ENCODE measurements at regions not wholly inside any gene's neighbourhood (a gene's known extent, or its start where the extent isn't known, plus 50 kb on each side); places are given as distances from the start of the nearest gene placed in this dataset.

DNA sequence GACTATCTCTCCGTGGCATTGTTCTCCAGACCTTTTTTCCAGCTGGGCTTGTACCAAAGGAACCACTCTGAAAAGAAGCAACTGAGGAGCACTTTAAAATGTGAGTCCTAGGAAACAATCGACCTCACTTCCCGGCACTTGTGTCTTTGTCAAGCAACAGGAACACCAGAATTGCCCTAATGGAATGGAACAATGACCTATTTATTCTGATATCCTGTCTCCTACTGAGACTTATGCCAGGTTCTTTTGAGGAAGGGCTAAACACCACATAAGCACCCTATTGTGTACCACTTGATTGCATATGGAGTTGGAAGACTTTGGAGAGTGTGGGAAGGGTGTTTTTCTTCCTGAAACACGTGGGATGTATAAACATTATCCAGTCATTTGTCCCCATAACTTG lies 56.8 kb upstream of the TGFBR2 start:
- Histone ChIP-seq H4K20me1 (ENCODE audit: low read depth, low read length) (no peaks in the 10 kb centered on the region), H3K36me3 (ENCODE audit: low read length) (no peaks in the 10 kb centered on the region), H3K9me2 (replicated peaks; ENCODE audit: insufficient read depth, low read length) (no peaks in the 10 kb centered on the region), H3K27ac (ENCODE audit: low read depth, low read length) (no peak overlapping the region), H2AFZ (ENCODE audit: low read depth, low read length, severe bottlenecking) (no peak overlapping the region), H3K27me3 (ENCODE audit: low read length) (no peaks in the 10 kb centered on the region), H3K9ac (ENCODE audit: low read length) (no peak overlapping the region), H3K4me3 (ENCODE audit: insufficient read depth, low read length, poor library complexity, severe bottlenecking) (no peak overlapping the region), H3K79me2 (ENCODE audit: insufficient read depth, low read length) (no peaks in the 10 kb centered on the region), H3K4me2 (ENCODE audit: low read depth, low read length, poor library complexity, severe bottlenecking) (no peak overlapping the region), H3F3A (ENCODE audit: insufficient read depth) (no peaks in the 10 kb centered on the region), H3K9me3 (ENCODE audit: insufficient read depth, low read length) (no peaks in the 10 kb centered on the region)
- TF ChIP-seq EZH2phosphoT487 (conservative IDR thresholded peaks at IDR 0.05; ENCODE audit: low read length) (no peak), CTCF (IDR thresholded peaks at IDR 0.05; ENCODE audit: insufficient read depth, low read length, poor library complexity, severe bottlenecking) (no peak)

- H3K9me2 ChIP-seq (replicated peaks; ENCODE audit: insufficient read depth, low read length): no peaks in the 10 kb centered on the region
- H3K9ac ChIP-seq (ENCODE audit: low read length): no peak overlapping the region
- TF ChIP-seq CTCF (IDR thresholded peaks at IDR 0.05; ENCODE audit: insufficient read depth, low read length, poor library complexity, severe bottlenecking): no peak
- TF ChIP-seq EZH2phosphoT487 (conservative IDR thresholded peaks at IDR 0.05; ENCODE audit: low read length): no peak
- no peaks in the 10 kb centered on the region for H3K79me2 ChIP-seq (ENCODE audit: insufficient read depth, low read length)
- H3K4me2 ChIP-seq (ENCODE audit: low read depth, low read length, poor library complexity, severe bottlenecking): no peak overlapping the region
- no peaks in the 10 kb centered on the region for H3K27me3 ChIP-seq (ENCODE audit: low read length)
- H3K4me3 ChIP-seq (ENCODE audit: insufficient read depth, low read length, poor library complexity, severe bottlenecking): no peak overlapping the region
- no peak overlapping the region for H2AFZ ChIP-seq (ENCODE audit: low read depth, low read length, severe bottlenecking)
- no peaks in the 10 kb centered on the region for H3K9me3 ChIP-seq (ENCODE audit: insufficient read depth, low read length)
- H4K20me1 ChIP-seq (ENCODE audit: low read depth, low read length): no peaks in the 10 kb centered on the region
- H3F3A ChIP-seq (ENCODE audit: insufficient read depth): no peaks in the 10 kb centered on the region
- H3K36me3 ChIP-seq (ENCODE audit: low read length): no peaks in the 10 kb centered on the region
- no peak overlapping the region for H3K27ac ChIP-seq (ENCODE audit: low read depth, low read length)
These were observed 56.2 kb upstream of the TGFBR2 start for GRCh38 chr3:30550246-30550645.

DNA sequence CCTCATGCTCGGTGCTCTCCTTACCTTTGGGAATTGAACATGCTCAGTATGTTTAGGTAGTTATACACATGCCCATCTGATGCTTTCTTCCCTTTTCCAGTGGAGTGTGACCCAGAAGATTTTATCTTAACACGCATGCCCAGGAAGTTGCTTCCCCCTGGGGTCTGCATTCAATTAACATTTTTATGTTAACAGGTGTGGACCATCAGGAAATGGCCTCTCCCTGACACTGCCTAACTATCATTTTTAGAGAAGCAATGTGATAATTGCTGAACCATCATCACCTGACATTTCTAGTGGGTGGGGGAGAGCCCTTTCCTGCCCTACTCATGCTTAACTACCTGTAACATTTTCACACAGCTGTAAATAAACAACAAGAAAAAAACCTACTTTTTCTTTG lies 55.1 kb upstream of the TGFBR2 start:
- Histone ChIP-seq H3K36me3 (ENCODE audit: low read length) (no peaks in the 10 kb centered on the region), H3K9me2 (replicated peaks; ENCODE audit: insufficient read depth, low read length) (no peaks in the 10 kb centered on the region), H3K79me2 (ENCODE audit: insufficient read depth, low read length) (no peaks in the 10 kb centered on the region), H3K9ac (ENCODE audit: low read length) (no peak overlapping the region), H3K27me3 (ENCODE audit: low read length) (no peaks in the 10 kb centered on the region), H2AFZ (ENCODE audit: low read depth, low read length, severe bottlenecking) (no peak overlapping the region), H3K4me2 (ENCODE audit: low read depth, low read length, poor library complexity, severe bottlenecking) (no peak overlapping the region), H3K9me3 (ENCODE audit: insufficient read depth, low read length) (no peaks in the 10 kb centered on the region), H3K27ac (ENCODE audit: low read depth, low read length) (no peak overlapping the region), H3K4me3 (ENCODE audit: insufficient read depth, low read length, poor library complexity, severe bottlenecking) (no peak overlapping the region), H3F3A (ENCODE audit: insufficient read depth) (no peaks in the 10 kb centered on the region), H4K20me1 (ENCODE audit: low read depth, low read length) (no peaks in the 10 kb centered on the region)
- TF ChIP-seq EZH2phosphoT487 (conservative IDR thresholded peaks at IDR 0.05; ENCODE audit: low read length) (no peak), CTCF (IDR thresholded peaks at IDR 0.05; ENCODE audit: insufficient read depth, low read length, poor library complexity, severe bottlenecking) (no peak)

DNA sequence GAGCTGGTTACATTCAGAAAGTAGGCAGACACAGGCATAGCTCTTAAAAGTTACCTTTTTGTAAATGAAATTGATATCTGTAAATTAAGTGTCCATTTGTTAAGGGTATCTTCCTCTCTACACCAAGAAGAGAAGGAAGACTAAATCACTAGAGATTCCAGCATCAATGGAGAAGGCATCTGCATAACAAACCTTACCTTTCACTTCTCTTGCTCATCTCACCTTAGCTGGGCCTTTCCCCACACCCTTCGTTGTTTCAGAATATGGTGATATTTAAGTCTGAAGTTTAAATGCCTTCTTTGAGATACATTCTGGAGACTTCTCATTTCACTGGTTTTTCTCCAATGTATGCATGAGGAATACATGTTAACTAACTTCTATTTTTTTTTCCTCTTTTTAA lies 54.5 kb upstream of the TGFBR2 start:
- Histone ChIP-seq H3K27ac (ENCODE audit: low read depth, low read length) (no peak overlapping the region), H3K36me3 (ENCODE audit: low read length) (no peaks in the 10 kb centered on the region), H2AFZ (ENCODE audit: low read depth, low read length, severe bottlenecking) (no peak overlapping the region), H3K79me2 (ENCODE audit: insufficient read depth, low read length) (no peaks in the 10 kb centered on the region), H4K20me1 (ENCODE audit: low read depth, low read length) (no peaks in the 10 kb centered on the region), H3K9me2 (replicated peaks; ENCODE audit: insufficient read depth, low read length) (no peaks in the 10 kb centered on the region), H3K4me3 (ENCODE audit: insufficient read depth, low read length, poor library complexity, severe bottlenecking) (no peak overlapping the region), H3K9ac (ENCODE audit: low read length) (no peak overlapping the region), H3K9me3 (ENCODE audit: insufficient read depth, low read length) (no peaks in the 10 kb centered on the region), H3F3A (ENCODE audit: insufficient read depth) (no peaks in the 10 kb centered on the region), H3K27me3 (ENCODE audit: low read length) (no peaks in the 10 kb centered on the region), H3K4me2 (ENCODE audit: low read depth, low read length, poor library complexity, severe bottlenecking) (no peak overlapping the region)
- no peak for TF ChIP-seq CTCF (IDR thresholded peaks at IDR 0.05; ENCODE audit: insufficient read depth, low read length, poor library complexity, severe bottlenecking)
- no peak for TF ChIP-seq EZH2phosphoT487 (conservative IDR thresholded peaks at IDR 0.05; ENCODE audit: low read length)

All from SU-DHL-6 (cell line).